CD4-positive, alpha-beta T cell treated with Interleukin-4 for 4 hours (primary cell): ENCODE measurements at regions not wholly inside any gene's neighbourhood (a gene's known extent, or its start where the extent isn't known, plus 50 kb on each side); places are given as distances from the start of the nearest gene placed in this dataset.

Source experiments
- DNase-seq: peaks from one replicate; pipeline ENCODE4 v3.0.0-alpha.2; 2020

- DNase-seq: no peak
Observed at GRCh38 chr16:87080571-87081167, 236.5 kb downstream of the C16orf95 start.

GRCh38 chr16:87085441-87085840 lies 231.8 kb downstream of the C16orf95 start:
- no peak for DNase-seq

- no peak for DNase-seq
Observed at GRCh38 chr16:87086156-87086555, 231.0 kb downstream of the C16orf95 start.

DNA sequence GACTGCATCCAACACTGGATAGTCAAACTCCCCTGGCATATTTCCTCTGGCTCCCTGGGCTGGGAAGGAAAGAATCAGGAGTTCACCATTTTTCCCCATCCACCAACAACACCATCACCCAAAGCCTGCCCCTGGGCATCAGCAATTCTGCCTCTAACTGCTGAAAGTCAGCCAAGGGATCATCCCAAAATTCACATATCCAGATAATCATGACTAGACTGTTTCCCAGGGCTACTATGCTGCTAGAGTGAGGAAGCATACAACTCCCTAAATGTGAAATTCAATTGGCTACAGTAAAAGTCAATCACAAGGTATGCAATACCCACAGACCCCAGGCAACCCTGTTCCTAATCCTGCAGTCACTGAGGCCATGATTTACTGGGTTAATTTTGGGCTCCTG lies 230.6 kb downstream of the C16orf95 start:
- no peak for DNase-seq

DNA sequence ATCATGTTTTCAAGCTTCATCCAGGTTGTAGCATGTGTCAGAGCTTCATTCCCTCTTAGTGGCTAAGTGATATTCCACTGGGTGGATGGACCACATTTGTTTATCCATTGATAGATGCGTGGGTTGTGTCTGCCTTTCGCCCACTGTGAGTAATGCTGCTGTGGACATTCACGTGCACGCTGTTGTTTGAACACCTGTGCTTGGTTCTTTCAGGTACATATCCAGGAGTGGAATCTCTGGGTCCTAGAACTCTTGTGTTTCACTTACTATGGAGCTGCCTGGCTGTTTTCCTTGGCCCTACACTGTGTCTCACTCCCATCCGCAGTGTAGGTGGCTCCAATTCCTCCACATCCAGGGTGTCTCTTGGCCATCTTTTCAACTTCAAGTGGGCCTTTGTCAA lies 224.2 kb downstream of the C16orf95 start:
- DNase-seq: no peak

- no peak for DNase-seq
Observed at GRCh38 chr16:87093804-87094555, 223.2 kb downstream of the C16orf95 start.

- DNase-seq: no peak
Observed at GRCh38 chr16:87094556-87094865, 222.7 kb downstream of the C16orf95 start.

GRCh38 chr16:87095271-87095670 lies 221.9 kb downstream of the C16orf95 start:
- DNase-seq: no peak

- DNase-seq: no peak
Observed at GRCh38 chr16:87096746-87097333, 220.4 kb downstream of the C16orf95 start.

DNA sequence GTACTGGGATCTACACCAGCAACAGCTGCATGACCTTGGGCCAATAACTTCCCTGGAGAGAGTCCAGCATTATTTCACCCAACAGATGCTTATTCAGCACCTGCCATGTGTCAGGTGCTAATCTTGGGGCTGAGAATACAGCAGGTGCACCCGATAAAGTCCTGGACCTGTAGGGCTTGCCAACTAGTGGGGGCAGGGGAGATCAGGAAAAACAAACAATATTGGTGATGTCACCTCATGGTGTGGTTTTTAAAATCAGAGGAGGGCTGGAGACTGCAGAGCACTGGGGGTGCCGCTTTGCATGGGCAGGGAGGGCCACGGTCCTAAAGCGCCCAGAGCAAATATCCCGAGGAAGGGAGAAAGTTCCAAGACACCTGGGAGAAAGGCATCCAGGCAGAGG lies 218.8 kb downstream of the C16orf95 start:
- no peak for DNase-seq

DNA sequence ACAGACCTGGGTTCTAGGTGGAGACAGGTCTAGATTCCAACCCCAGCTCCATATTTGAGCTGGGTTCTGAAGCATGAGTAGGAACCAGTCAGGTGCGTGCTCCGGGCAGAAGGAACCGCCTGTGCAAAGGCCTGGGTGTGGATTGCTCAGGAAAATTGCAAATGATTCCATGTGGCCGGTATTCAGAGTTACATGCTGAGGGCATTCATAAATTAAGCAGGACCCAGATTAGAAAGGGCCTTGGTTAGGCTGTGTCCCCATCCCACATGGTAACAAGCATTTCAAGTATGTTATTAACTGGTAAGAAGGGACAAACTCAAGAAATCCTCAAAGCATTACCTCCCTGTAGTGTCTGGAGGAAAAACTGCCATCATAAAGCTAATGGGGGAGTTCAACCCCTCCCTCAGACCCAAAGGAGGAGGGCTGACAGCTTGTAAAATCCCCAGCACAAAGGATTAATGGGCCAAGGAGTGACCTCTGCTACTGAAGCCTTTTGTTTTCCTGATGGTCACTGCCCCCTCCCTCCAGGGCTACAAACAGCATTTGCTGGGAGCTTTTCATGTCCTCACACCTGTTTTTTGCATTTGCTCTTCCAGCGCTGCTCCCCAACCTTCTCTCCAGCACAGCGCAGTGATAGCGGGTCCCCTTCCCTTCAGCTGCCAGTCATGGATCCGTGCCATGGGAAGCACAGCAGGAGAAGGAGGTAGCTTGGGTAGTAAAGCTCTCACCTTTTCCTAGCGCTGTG lies 218.0 kb downstream of the C16orf95 start:
- no peak for DNase-seq

DNA sequence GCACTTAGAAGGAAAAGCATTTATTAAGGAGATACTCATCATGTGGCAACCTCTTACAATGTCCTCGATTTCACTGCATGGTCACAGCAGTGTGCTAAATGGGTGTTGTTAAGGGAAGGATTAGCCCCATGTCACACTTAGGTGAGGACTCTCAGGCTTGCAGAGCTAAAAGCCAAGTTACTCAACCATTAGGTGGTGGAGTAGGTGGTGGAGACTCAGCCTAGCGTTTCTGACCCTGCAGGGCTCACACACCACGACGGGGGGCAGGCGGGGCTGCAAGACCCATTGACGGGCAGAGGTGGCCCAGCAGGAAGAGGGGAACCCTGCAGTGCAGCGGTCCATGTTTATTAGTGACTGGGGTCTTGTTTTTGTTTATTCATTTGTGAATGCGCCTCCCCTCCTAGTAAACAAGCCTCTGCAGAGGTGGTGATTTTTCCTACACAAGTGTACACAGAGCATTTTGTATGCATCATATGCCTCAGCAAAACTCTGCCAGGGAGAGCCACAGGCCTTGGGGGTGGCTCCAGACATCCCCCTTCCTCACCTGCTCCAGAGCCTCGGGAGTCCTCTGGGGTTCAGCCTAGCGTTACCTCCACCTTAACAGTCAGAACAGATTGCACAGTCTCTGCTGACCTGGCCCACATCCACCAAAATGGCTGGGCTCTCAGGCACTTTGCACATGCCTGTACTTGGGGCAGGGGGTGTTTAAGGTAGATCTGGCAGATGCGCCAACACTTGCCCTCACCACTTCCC lies 216.7 kb downstream of the C16orf95 start:
- no peak for DNase-seq

GRCh38 chr16:87101903-87102302 lies 215.3 kb downstream of the C16orf95 start:
- no peak for DNase-seq

- no peak for DNase-seq
Observed at GRCh38 chr16:87107201-87107600, 210.0 kb downstream of the C16orf95 start.

DNA sequence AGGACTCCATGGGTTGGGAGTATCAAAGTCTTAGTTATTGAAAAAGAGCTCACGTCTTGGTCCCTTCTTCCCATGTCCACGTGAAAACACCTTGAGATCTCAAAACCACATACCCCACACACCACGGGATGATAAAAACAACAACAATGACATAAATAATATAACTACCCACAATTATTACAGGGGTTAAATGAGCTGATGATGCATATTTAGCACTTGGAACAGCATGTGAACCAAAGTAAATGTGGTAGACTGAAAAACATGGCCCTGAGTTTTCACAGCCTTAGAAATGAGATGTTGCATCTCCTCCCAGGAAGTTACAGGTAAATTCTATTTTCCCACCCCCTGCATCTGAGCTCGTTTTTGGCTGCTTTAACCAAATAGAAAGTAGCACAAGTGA lies 208.9 kb downstream of the C16orf95 start:
- DNase-seq: no peak

DNA sequence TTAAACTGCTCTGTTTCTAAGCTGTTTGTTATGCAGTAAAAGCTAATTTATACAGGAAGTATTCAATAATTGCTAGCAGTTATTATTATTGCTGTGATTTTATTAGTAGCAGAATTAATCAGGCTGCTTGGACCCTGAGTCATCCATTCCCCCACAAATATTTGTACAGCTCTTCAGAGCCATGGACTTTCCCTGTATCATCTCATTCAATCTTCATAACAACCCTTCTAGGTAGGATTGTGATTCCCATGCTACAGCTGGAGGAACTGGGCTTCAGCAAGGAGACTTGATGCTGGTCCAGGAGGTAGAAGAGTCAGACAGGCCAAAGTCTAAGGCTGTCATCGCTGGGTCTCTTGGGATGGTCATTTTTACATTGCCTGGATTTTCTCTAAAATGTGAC lies 208.3 kb downstream of the C16orf95 start:
- DNase-seq: no peak

- no peak for DNase-seq
Observed at GRCh38 chr16:87114832-87115231, 202.4 kb downstream of the C16orf95 start.

- no peak for DNase-seq
Observed at GRCh38 chr16:87115646-87116045, 201.5 kb downstream of the C16orf95 start.

- DNase-seq: no peak
Observed at GRCh38 chr16:87117936-87118335, 199.3 kb downstream of the C16orf95 start.

DNA sequence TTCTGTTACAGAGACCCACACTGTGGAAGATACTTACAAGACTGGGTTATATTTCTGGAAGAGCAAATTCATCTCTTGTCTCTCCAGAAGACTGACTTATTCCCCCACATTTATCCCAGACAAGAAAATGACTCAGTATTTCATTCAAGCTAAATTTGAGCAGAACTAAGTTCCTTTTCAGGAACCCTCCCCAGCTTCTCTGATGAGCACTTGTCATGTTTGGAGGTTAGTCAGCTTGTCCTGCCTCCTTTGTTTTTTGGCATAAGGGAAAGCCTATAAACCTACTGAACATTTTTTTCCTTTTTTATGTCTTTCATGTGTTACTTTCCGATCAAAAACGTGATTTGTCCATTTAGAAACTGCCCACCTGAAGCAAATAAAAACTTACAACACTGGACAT lies 198.0 kb downstream of the C16orf95 start:
- no peak for DNase-seq

DNA sequence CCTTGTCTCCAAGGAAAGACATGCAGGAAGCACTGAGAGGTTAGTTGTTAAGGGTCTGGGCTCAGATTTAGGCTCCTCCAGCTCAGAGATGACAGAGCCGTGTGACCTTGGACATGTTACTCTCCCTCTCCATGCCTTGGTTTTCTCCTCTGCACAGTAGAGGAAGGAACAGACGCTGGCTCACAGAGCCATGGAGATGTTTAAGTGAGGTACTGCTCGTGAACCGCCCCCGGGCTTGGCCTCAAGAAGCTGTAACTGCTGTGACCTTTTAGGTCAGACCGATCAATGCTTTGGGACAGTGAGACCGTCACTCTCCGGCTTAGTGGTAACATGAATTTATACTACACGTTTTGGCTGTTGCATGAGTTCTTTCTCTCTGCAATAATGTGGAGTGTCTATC lies 197.4 kb downstream of the C16orf95 start:
- DNase-seq: no peak

DNA sequence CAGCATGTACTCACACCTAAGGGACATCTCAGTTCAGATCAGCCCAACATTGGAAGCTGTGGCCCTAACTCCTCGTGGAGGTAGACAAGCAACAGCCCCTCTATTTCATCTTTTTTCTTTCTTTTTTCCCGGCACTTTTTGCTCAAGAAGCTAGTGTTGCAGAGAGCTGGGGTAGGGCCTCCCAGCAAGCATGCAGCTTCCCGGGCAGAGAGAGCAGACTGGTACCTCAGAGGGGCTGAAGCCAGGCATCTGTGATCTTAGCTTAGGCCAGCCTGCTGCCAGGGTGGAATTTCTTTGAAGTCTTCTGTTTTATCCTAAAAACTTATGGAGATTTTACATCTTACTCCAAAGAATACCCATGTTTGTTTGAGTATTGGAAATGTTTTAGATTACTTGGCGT lies 195.4 kb downstream of the C16orf95 start:
- DNase-seq: no peak

GRCh38 chr16:87123356-87124001 lies 193.7 kb downstream of the C16orf95 start:
- no peak for DNase-seq
